HepG2 (cell line): ENCODE measurements at regions not wholly inside any gene's neighbourhood (a gene's known extent, or its start where the extent isn't known, plus 50 kb on each side); places are given as distances from the start of the nearest gene placed in this dataset.

Source experiments
- ATAC-seq: fragments of 200-7000 bp; cut with Tn5 transposase; 3 replicates; pipeline ENCODE4 v1.9.1; 2020; ENCODE audit warnings: mild to moderate bottlenecking, moderate library complexity
- BruUV-seq: library from RNA; stranded (reverse); fragments of 400-500 nt; replicated peaks from 2 replicates; lab custom pipeline; 2021; lab: Mats Ljungman, UMichigan
- CTCF ChIA-PET: fragments of 300-600 bp; formaldehyde crosslinking; extraction: SDS; loops from one replicate; lab custom pipeline; 2021; ENCODE audit warnings: low total read pairs, inconsistent platforms, low intra/inter-chr PET ratio; lab: Yijun Ruan, JAX
- POLR2A ChIA-PET: fragments of 350-600 bp; sonication (Branson Sonifier 250); formaldehyde crosslinking; loops from one replicate; lab custom pipeline; 2020; ENCODE audit warnings: antibody characterized with exemption, inconsistent platforms; lab: Yijun Ruan, JAX
- DNase-seq: peaks from one replicate; pipeline ENCODE4 v3.0.0-alpha.2; 2015; ENCODE audit warnings: low spot score
- FAIRE-seq: peaks from 3 replicates; lab custom pipeline; 2011; peaks lifted over from hg19 to GRCh38; lab: Jason Lieb, UNC
- H2AFZ ChIP-seq: one replicate; pipeline ENCODE4 v1.6.1; 2011; ENCODE audit warnings: low read length, inconsistent platforms
- H3K27ac ChIP-seq: fragments of 300-600 bp; 3 replicates; pipeline ENCODE4 v1.8.0; 2011; ENCODE audit warnings: mixed run types, mild to moderate bottlenecking, mixed read lengths, low read length, inconsistent platforms; ENCODE audit not compliant: insufficient read depth; ENCODE audit errors: extremely low read length
- H3K27me3 ChIP-seq, 2 experiments: fragments of 200-600 bp in 1 of 2; 2 replicates in 1 of 2; 3 replicates in 1 of 2; pipeline versions ENCODE4 v1.6.0 to v1.8.0; 2011; ENCODE audit warnings: low read length in 2 of 2, mild to moderate bottlenecking in 2 of 2, moderate library complexity in 2 of 2, inconsistent platforms in 1 of 2; ENCODE audit not compliant: insufficient read depth in 2 of 2, control insufficient read depth in 1 of 2
- H3K36me3 ChIP-seq, 2 experiments: fragments of 200-600 bp in 1 of 2; replicated peaks in 1 of 2; 2 replicates in 1 of 2; 3 replicates in 1 of 2; pipeline versions ENCODE4 v1.5.1 to v1.8.0; 2011; ENCODE audit warnings: low read length in 2 of 2, inconsistent platforms in 1 of 2; ENCODE audit not compliant: insufficient read depth in 2 of 2, control insufficient read depth in 1 of 2
- H3K4me1 ChIP-seq: 2 replicates; pipeline ENCODE4 v1.5.1; 2012; ENCODE audit warnings: low read length, inconsistent platforms; ENCODE audit not compliant: insufficient read depth
- H3K4me2 ChIP-seq: 2 replicates; pipeline ENCODE4 v1.6.0; 2011; ENCODE audit warnings: low read depth, low read length, inconsistent platforms
- H3K4me3 ChIP-seq, 3 experiments: fragments of 200-600 bp in 1 of 3; sonication (generic), shearing (Covaris generic) in 1 of 3; replicated peaks in 1 of 3; 2 replicates each; pipeline ENCODE4 v1.5.1; 2011 to 2016; ENCODE audit warnings: low read length in 3 of 3, inconsistent platforms in 2 of 3, low read depth in 2 of 3, mild to moderate bottlenecking in 2 of 3, control low read depth in 1 of 3, mixed read lengths in 1 of 3; ENCODE audit not compliant: insufficient read depth in 1 of 3
- H3K79me2 ChIP-seq: one replicate; pipeline ENCODE4 v1.6.1; 2011; ENCODE audit warnings: low read length, inconsistent platforms; ENCODE audit not compliant: insufficient read depth
- H3K9ac ChIP-seq: 2 replicates; pipeline ENCODE4 v1.6.0; 2011; ENCODE audit warnings: mild to moderate bottlenecking, low read depth, low read length, inconsistent platforms; ENCODE audit not compliant: insufficient read depth
- H3K9me3 ChIP-seq: 2 replicates; pipeline ENCODE4 v1.5.1; 2012; ENCODE audit warnings: mild to moderate bottlenecking, low read length
- H4K20me1 ChIP-seq: 2 replicates; pipeline ENCODE4 v1.6.0; 2011; ENCODE audit warnings: inconsistent platforms, mild to moderate bottlenecking, low read length, moderate library complexity; ENCODE audit not compliant: insufficient read depth
- ATF4 ChIP-seq, 2 experiments: fragments of 450-650 bp in 1 of 2; sonication (generic) in 1 of 2; formaldehyde crosslinking; IDR thresholded peaks; 2 replicates each; pipeline versions ENCODE4 v1.5.0 to v1.8.0; 2020 to 2022; ENCODE audit warnings: mild to moderate bottlenecking in 1 of 2, missing genetic modification reagents in 1 of 2
- ELF4 ChIP-seq: sonication (generic); formaldehyde crosslinking; IDR thresholded peaks from 2 replicates; pipeline ENCODE4 v1.5.0; 2020; ENCODE audit warnings: missing genetic modification reagents, mild to moderate bottlenecking, moderate library complexity, borderline replicate concordance
- FIP1L1 ChIP-seq: fragments of 200-400 bp; formaldehyde crosslinking; IDR thresholded peaks from 2 replicates; pipeline ENCODE4 v1.6.1; 2018; ENCODE audit warnings: low read depth, mild to moderate bottlenecking, low read length, moderate library complexity, borderline replicate concordance; ENCODE audit not compliant: insufficient read depth
- MXD1 ChIP-seq: sonication (generic); formaldehyde crosslinking; IDR thresholded peaks from 2 replicates; pipeline ENCODE4 v1.4.0; 2020; ENCODE audit warnings: mild to moderate bottlenecking, missing genetic modification reagents
- PLSCR1 ChIP-seq: sonication (generic); formaldehyde crosslinking; IDR thresholded peaks from 2 replicates; pipeline ENCODE4 v1.5.0; 2020; ENCODE audit warnings: missing genetic modification reagents, mild to moderate bottlenecking, borderline replicate concordance
- TRIM24 ChIP-seq: sonication (generic); formaldehyde crosslinking; IDR thresholded peaks from 2 replicates; pipeline ENCODE4 v1.8.0; 2022; ENCODE audit warnings: mild to moderate bottlenecking, missing genetic modification reagents
- ZBTB21 ChIP-seq: sonication (generic); formaldehyde crosslinking; IDR thresholded peaks from 2 replicates; pipeline ENCODE4 v1.4.0; 2020; ENCODE audit warnings: missing genetic modification reagents
- ZHX1 ChIP-seq: sonication (generic); formaldehyde crosslinking; IDR thresholded peaks from 2 replicates; pipeline ENCODE4 v1.8.1; 2022; ENCODE audit warnings: low read depth, mild to moderate bottlenecking, missing genetic modification reagents
- ZNF383 ChIP-seq: sonication (generic); formaldehyde crosslinking; IDR thresholded peaks from 2 replicates; pipeline ENCODE4 v1.4.0; 2020; ENCODE audit warnings: missing genetic modification reagents, mild to moderate bottlenecking, borderline replicate concordance
- ZNF761 ChIP-seq: sonication (generic); formaldehyde crosslinking; conservative IDR thresholded peaks from 2 replicates; pipeline ENCODE4 v1.4.0; 2020; ENCODE audit warnings: mild to moderate bottlenecking, missing genetic modification reagents
- WGBS: methylation state at CpG from one replicate; pipeline ENCODE4 v1.1.6; 2017; ENCODE audit warnings: low lambda C conversion rate; 5-methylcytosine and 5-hydroxymethylcytosine counted together
- in situ Hi-C: cut with HindIII; loops from 2 replicates; pipeline ENCODE4 v1.10.0; 2017; ENCODE audit warnings: low pct_unique_long_range_greater_than_20kb; ENCODE audit not compliant: extremely low pct_ligation_motif_present
- intact Hi-C: fragments of 100-400 bp; cut with micrococcal nuclease; formaldehyde crosslinking; loops from one replicate; pipeline ENCODE4 v1.10.0; 2022; ENCODE audit not compliant: unreplicated experiment

GRCh38 chr10:106147021-106147420 lies 1017.5 kb downstream of the SORCS1 start:
- Histone ChIP-seq H3K27ac (no peak overlapping the region), H4K20me1 (no peaks in the 10 kb centered on the region), H3K4me1 (no peaks in the 10 kb centered on the region), H3K9me3 (peaks cover 82% of the 10 kb centered on the region), H3K27me3 (no peaks in the 10 kb centered on the region), H3K4me2 (no peak overlapping the region), H2AFZ (no peak overlapping the region), H3K9ac (no peak overlapping the region), H3K79me2 (no peaks in the 10 kb centered on the region), H3K4me3 (no peak overlapping the region), H3K36me3 (no peaks in the 10 kb centered on the region)
- no peak for DNase-seq
- ChIA-PET CTCF (no interaction called here), POLR2A (no interaction called here)
- FAIRE-seq = no peak
- BruUV-seq = no TSS peak
- in situ Hi-C loops (no loop called here), intact Hi-C loops (no loop called here)
- TF ChIP-seq PLSCR1 (no peak), TRIM24 (CRISPR knock-in tag) (no peak), ZBTB21 (CRISPR knock-in tag) (no peak), MXD1 (CRISPR knock-in tag) (no peak), ATF4 (CRISPR knock-in tag; IDR thresholded peaks at IDR 0.05) (no peak), FIP1L1 (no peak), ZHX1 (CRISPR knock-in tag) (no peak), ZNF383 (CRISPR knock-in tag) (no peak), ELF4 (no peak), ZNF761 (CRISPR knock-in tag) (no peak)
- ATAC-seq = no peak
- 3% methylated on average over 2 of the region's 2 CpGs for WGBS
